HG02884 (cell line): ENCODE measurements at regions not wholly inside any gene's neighbourhood (a gene's known extent, or its start where the extent isn't known, plus 50 kb on each side); places are given as distances from the start of the nearest gene placed in this dataset.
"Not testable (repeated sequence)": the region's sequence is repeated elsewhere in the genome, so short reads cannot be mapped to it uniquely, and the experiment has no call there.

ENCODE experiments used
- ATAC-seq: cut with Tn5 transposase; IDR thresholded peaks from one replicate; pipeline ENCODE4 v1.9.1; 2021; ENCODE audit warnings: mild to moderate bottlenecking, moderate library complexity; ENCODE audit not compliant: unreplicated experiment

DNA sequence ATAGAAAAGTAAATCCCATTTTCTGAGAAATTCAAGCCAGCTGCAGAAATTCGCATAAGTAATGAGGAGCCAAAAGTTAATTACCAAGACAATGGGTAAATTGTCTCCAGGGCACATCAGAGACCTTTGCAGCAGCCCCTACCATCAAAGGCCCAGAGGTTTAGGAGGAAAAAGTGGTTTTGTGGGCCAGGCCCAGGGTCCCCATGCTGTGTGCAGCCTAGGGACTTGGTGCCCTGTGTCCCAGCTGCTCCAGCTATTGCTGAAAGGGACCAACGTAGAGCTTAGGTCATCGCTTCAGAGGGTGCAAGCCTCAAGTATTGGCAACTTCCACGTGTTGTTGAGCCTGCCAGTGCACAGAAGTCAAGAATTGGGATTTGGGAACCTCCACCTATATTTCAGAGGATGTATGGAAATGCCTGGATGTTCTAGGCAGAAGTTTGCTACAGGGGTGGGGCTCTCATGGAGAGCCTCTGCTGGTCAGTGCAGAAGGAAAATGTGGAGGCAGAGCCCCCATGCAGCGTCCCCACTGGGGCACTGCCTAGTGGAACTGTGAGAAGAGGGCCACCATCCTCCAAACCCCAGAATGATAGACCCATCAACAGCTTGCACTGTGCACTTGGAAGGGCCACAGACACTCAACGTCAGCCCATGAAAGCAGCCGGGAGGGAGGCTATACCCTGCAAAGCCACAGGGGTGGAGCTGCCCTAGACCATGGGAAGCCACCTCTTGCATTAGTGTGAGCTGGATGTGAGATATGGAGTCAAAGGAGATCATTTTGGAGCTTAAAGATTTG lies 731.3 kb upstream of the GRAMD2B start:
- ATAC-seq, result not testable (repeated sequence)

DNA sequence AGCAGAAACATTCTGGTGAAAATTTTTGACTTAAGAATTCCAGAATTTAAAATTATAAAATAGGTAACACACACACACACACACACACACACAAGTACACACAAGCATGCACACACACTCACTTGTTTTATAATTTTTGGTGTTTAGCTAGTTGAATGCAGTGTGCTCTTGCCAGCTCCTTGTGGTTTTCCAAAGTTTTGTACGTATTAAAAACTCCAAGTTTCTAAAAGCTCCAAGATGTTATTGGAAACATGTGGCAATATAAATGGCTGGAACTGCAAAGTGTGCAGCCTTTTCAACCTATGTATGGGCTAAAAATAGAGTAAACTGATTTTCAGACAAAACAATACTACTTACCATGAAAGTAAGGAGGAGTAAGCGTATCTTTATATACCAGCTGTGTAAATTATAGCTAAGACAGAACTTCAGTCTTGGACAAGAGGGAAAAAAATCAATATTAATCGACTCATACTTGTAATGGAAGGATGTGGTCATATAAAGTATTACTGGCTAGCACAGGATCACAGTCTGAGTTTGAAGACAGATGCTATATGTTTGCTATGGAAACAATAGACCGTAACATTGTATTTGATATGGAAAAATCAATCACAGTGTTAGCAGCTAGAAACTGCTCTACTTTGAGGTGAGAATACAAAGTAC lies 727.1 kb upstream of the GRAMD2B start:
- ATAC-seq, result no peak

DNA sequence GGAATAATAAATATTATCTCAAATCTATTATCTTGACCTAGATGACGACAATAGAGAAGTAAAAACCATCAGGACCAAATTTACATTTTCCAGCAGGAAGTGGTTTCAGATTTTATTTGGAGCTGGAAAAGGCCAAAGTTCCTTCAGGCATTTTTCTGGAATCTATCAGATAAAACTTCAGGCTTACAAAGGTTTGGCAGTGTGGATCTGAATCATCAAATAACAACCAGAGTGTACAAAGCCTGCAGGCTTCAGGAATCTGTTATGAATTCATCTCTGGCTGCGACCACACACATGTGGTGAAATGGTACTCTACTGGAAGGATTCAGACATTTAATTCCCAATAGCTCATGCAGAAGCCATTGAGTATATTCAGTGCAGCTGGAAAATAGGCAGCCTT lies 726.4 kb upstream of the GRAMD2B start:
- no peak for ATAC-seq

DNA sequence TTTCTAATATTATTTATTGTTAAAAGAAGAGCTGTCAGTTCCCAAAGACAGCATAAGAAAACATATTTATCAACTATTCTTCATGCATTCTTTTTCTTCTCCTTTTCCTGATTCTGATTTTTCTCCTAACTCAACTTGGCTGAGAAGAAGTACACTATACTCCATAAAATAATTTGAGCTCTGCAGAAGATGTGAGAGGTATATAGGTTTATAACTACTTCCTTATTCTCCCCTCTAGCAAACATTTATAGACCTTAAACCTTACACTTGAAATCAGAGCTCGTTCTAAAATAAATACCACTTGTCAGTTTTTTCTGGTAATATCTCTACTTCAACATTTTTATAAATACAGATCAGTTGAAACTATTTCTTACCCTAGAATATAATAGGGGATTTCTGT lies 724.8 kb upstream of the GRAMD2B start:
- ATAC-seq, result no peak

DNA sequence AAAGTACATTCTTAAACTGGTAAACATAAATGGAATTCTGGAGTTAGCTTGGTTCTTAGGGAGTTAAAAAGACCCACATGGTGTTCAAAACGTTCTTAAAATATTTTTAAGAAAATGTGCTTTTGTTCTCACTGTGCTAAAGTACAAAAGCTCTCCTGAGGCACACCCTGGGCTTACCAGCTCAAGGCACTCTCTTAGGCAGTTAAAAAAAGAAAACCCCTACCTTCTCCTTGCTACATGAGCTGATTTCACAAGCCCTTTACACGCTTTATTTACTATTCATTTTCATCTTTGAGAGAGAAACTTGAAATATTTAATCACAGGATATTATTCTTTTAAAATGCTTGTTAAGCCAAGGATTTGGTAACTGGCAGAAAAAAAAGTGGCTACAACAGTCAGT lies 723.3 kb upstream of the GRAMD2B start:
- ATAC-seq, result no peak

DNA sequence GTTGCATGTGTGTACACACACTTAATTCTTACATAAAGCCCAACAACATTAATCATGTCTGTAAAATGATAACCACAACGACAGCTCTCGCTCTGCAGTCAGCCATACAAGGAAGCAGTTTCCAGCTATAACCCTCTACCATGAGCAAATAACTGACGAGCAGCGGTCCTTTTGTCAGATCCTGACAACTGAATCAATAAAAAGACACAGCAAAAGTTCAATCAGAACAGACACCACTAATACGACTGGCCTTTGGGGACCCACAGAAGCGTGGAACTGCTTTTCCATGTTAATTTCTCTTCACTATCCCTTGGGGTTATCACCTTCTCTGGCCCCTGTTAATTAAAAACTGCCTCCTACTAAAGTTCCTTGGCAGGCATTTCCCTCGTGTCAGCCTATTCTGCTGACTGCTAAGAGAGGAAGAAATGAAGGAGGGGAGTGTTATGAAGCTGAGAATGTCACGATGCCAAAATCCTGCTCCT lies 722.8 kb upstream of the GRAMD2B start:
- no peak for ATAC-seq

DNA sequence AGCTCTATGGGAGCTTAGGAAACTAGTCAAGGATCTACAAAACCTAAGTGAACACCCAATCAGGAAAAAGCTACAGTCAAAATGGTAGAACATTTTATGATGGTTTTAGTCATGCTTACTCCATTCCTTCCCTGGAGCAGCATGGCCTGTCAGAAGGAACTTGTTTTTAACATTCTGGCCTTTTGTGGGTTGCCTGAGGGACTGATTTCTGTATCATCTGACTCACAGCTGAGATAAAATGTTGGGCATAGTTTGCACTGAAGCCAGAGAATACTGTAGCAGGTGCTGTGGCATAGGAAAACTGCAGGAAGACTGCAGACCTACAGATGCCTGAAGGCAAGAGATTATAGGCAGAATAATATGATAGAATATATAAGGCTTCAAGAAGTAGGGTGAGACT lies 719.6 kb upstream of the GRAMD2B start:
- no peak for ATAC-seq

DNA sequence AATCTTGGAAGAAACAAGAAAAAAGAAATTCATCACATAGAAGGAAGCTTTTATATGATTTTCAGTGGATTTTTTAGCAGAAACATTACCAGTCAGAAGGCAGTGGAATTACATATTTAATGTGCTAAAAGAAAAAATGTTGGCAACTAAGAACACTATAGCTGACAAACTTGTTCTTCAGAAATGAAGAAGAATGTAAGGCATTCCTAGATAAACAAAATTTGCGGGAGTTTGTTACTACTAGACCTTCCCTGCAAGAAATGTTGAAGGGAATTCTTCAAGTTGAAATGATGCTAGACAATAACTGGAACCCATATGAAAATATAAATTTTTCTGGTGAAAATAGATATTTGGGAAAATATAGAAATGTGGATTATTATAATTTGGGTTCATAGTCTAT lies 718.3 kb upstream of the GRAMD2B start:
- no peak for ATAC-seq

DNA sequence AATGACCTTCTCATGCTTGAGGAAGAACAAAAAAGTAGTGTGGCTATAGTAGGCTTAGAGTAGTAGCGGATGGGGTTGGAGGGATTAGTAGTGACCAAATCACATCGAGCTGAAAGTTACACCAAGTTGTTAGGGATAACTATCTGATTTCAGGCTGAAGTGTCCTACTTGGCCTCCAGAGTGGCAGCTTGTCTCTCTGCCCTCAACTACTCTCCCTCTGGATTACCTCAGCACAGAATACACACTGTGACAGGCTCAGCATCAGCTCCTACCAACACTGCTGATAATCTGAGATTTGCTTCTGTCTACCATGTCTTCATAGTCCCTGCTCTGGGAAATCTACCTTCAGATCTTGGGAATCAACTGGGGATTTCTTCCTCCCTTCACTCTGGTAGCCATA lies 714.6 kb upstream of the GRAMD2B start:
- ATAC-seq, result no peak

DNA sequence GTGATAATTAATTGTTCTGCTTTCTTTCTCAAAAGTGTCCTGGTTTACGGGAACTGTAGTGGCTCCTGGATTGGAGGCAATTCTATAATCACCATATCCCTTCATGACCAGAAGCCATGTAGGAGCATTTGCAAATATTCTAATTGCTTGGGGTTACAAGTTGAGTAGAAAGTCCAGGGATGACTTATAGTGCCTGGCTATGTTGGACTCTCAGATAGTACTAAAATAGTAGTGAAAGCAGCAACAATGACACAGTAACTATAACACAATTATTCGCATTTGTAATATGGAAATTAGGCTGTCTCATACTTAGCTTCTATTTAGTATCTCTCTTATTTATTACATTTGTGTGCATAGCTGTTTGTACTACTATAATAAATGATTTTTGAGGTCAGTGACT lies 712.5 kb upstream of the GRAMD2B start:
- no peak for ATAC-seq

DNA sequence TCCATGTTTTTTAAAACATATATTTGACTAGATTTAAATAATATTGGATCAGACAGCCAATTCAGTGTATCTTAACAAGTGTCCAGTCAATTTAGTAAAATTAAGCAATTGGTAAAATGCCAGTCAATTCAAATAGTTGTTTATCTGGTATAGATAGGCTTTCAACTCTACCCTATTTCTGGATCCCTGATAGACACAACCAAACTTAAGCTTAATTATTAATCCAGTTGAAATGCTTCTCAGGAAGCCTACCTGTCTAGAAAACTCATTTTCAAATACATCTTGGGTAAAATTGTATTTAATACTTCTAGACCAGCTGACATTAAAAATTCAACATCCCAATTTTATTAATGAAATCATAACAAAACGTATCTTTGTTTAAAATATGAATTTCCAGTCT lies 710.8 kb upstream of the GRAMD2B start:
- ATAC-seq, result no peak

DNA sequence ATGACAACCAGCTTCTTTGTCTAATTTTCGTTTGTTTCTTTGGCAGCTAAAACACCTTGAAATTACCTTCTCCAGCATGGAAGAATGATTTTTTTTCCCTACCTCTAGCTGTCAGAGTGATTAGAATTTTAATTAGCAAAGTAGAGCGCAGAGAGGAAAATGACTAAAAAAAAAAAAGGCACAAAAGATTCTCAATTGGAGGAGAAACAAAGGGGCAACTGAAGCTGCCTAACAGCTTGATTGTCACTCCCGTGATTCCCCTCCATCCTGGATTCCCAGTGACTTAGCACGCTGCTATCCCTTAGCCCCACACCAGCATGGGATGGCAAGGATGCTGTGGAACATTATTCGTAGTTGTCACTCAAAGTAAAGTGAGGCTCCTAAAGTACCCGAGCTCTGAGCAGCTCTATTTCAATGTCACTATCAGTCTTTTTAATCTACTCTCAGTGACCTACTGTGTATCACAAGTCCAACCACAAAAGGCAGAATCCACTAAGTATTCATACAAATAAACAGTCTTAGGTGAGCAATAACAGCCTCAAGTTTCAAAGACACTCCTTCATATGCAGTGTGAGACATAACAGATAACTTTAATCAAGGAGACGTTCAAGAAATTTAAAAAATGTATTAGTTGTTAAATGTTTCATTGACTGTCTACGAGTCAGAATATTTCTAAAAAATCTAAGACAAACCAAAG lies 710.0 kb upstream of the GRAMD2B start:
- no peak for ATAC-seq

DNA sequence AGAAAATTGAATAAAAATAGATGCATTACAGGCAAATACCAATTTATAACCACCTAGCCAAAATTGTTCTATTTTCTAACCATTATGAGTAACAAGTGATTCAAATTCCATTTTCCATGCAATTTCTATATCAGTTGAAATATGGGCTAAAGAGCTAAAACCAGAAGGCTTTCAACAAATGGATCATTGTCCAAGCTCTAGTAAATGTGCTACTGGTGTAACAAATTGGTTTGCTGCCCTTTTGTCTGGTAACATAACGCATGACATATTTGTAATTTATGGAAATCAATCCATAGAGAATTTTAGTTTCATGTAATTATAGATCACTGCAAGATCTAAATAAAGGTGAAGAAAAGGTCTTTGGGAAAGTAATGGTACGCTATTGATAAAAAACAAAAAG lies 708.0 kb upstream of the GRAMD2B start:
- ATAC-seq, result no peak

DNA sequence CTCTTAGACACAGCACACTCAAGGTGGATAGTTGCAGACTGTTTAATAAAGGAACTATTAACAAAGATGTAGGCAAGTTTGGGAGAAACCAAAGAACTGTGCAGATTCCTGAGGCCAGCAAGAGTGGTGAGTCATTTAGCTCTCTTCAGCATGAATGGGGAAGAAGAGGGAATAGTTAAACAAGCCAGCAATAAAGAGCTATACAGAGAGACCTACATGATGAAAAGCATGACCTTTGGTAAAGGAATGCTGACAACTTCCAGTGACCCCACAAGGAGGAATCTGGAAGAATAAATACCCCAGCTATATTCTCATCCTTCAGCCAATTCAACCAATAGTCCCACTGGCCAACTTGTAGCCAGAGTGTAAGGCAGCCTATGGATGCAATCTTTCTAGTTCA lies 706.0 kb upstream of the GRAMD2B start:
- ATAC-seq, result no peak

DNA sequence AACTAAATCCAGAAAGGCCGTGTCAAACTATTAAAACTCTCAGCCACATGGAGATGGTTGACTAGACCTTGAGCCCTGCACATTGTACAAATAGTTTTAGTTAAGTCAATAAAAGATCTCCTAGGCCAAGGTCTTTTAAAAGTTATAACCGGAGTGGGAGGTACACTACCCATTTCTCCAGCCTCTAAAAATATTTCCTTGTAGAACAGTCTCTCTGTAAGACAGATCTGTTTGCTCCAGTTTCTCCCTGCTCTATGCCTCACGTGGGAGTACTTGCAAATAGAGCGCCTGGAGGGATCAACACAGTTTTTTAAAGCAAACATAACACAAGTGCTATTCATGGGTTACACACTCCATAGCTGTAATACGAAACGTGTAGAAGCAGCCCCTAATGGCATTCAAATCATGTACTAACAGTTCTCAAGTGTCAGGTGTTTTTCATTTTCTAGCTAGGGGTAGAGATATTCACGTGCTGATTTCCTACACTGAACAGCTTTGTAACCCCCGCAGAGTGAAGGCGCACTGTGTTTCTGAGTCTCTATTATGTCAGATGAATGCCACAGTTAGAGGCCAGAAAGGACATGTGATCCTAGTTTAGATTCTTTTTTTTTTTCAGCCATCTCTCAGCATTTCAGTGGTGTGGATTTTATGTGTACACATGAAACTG lies 703.4 kb upstream of the GRAMD2B start:
- no peak for ATAC-seq

DNA sequence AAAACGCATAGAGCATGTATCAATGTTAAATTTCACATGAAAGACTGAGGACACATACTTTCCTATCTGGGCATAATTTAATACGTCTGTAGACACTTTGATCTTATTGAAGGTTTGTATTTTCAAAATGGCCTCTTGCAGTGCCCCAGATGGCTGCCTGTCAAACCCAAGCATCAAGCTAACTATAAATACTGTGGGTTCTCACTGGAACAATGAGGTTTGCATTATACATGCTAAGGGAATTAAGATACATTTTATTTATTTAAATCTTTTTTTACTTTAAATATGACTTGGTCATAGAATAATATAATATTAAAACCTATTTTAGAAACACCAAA lies 702.9 kb upstream of the GRAMD2B start:
- ATAC-seq, result no peak

DNA sequence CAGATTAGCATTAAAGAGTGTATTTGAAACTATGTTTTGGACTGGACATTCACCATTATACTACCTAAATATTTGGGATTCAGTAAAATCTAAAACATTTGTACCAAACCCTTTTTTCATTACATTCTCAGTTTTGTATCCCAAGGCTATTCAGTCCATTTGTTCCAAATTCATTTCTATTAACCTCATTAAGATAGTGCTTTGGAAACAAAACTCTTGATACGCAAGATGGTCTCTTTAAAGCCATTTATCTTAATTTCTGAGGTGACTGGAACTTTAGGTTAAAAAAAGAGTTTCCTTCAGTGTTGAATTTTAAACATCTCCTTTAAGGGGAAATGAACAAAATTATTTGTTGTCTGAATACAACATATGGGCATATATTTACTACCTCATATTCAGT lies 702.5 kb upstream of the GRAMD2B start:
- no peak for ATAC-seq

DNA sequence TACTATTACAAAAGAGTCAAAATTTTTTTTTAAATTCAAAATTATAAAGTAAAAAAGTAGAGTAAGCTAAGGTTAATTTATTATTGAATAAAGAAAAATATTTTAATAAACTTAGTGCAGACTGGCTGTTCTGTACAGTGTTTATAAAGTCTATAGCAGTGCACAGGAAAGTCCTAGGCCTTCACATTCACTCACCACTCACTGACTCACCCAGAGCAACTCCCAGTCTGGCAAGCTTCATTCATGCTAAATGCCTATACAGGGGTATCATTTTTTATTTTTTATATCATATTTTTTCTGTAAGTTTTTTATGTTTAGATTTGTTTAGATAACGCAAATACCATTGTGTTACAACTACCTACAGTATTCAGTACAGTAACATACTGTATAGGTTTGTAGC lies 700.7 kb upstream of the GRAMD2B start:
- ATAC-seq, result no peak

DNA sequence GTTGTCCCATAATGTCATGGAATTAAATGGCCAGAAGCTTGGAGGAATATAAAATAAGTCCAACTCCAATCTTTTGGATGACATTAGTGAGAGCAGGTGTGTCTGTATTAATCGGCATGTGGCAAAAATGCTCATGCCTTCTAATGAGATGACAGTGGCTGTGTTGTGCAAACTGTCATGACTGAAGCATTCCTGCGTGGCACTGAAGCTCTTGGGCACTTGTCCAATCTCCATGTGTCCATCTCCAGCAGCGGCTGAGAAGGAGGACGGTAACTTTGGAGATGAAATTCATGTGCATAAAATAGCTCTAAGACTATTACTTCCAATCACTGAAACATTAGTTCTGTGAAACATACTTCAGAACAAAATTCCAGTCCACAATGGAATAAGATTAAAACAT lies 697.5 kb upstream of the GRAMD2B start:
- ATAC-seq, result no peak

DNA sequence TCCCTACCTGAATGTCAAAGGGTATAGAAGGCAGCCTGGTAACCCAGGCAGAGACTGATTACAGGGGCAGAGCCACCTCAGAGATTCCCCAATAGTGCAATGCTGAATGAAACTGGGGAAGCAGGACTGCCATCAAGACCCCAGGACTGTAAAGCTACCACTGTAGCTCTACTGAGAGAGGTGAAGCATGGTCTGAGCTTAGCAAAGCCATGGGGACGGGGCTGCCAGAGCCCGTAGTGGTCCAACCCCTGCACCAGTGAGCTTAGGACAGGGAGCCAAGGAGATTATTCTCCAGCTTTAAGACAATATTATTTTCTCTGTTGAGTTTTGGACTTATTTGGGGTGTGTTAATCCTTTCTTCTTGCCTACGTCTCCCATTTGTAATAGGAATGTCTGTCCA lies 679.3 kb upstream of the GRAMD2B start:
- no peak for ATAC-seq

DNA sequence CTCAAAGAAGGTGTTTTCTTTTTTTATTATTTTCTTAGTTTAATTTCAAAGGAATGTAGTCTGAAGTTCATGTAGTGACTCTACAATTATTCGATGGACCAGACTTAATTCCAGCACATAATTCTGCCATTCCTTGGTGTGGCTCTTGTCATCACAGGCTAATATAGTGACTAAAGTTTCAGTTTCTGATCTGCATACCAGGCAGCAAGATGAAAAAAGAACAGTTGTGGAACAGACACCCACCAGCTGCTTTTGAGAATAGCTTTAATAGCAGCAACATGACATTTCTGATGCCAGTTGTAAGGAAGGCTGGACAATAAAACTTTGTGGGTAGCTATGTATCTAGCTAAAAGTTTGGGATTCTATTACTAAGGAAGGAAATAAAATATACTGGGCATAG lies 676.3 kb upstream of the GRAMD2B start:
- no peak for ATAC-seq
